T-helper 1 cell treated with Interleukin-12 subunit alpha and Interleukin-12 subunit beta and Interleukin-4 antibody, amounts not matched to agents 30 μg/mL and 1 μg/mL, for 36 hours (primary cell): ENCODE measurements at regions not wholly inside any gene's neighbourhood (a gene's known extent, or its start where the extent isn't known, plus 50 kb on each side); places are given as distances from the start of the nearest gene placed in this dataset.

Experiments
- H3K27ac Mint-ChIP-seq: one replicate; pipeline ENCODE4 v1.8.0; 2021; ENCODE audit warnings: mild to moderate bottlenecking, mixed read lengths
- H3K27me3 Mint-ChIP-seq: one replicate; pipeline ENCODE4 v1.8.0; 2021; ENCODE audit warnings: low read depth, mixed read lengths
- H3K36me3 Mint-ChIP-seq: one replicate; pipeline ENCODE4 v1.8.0; 2021; ENCODE audit warnings: low read depth, mixed read lengths
- H3K4me1 Mint-ChIP-seq: one replicate; pipeline ENCODE4 v1.8.0; 2021; ENCODE audit warnings: low read depth, mixed read lengths
- H3K4me3 Mint-ChIP-seq: one replicate; pipeline ENCODE4 v1.8.0; 2021; ENCODE audit warnings: mild to moderate bottlenecking, moderate library complexity, mixed read lengths
- H3K9me3 Mint-ChIP-seq: one replicate; pipeline ENCODE4 v1.8.0; 2021; ENCODE audit warnings: mixed read lengths

- H3K27ac Mint-ChIP-seq: no peak overlapping the region
- H3K9me3 Mint-ChIP-seq: no peaks in the 10 kb centered on the region
- no peak overlapping the region for H3K4me3 Mint-ChIP-seq
- H3K36me3 Mint-ChIP-seq: no peaks in the 10 kb centered on the region
- no peaks in the 10 kb centered on the region for H3K4me1 Mint-ChIP-seq
- H3K27me3 Mint-ChIP-seq: peaks cover 5% of the 10 kb centered on the region
Observed at GRCh38 chr13:91174886-91175501, 172.5 kb upstream of the MIR17HG start.

- Mint-ChIP-seq H3K9me3 (no peaks in the 10 kb centered on the region), H3K4me3 (no peak overlapping the region), H3K27ac (no peak overlapping the region), H3K4me1 (no peaks in the 10 kb centered on the region), H3K36me3 (no peaks in the 10 kb centered on the region), H3K27me3 (peaks cover 5% of the 10 kb centered on the region)
Observed at GRCh38 chr13:91178099-91178498, 169.4 kb upstream of the MIR17HG start.

- no peaks in the 10 kb centered on the region for H3K36me3 Mint-ChIP-seq
- H3K27me3 Mint-ChIP-seq: no peaks in the 10 kb centered on the region
- no peaks in the 10 kb centered on the region for H3K4me1 Mint-ChIP-seq
- no peak overlapping the region for H3K27ac Mint-ChIP-seq
- no peak overlapping the region for H3K4me3 Mint-ChIP-seq
- no peaks in the 10 kb centered on the region for H3K9me3 Mint-ChIP-seq
Observed at GRCh38 chr13:91181892-91182291, 165.6 kb upstream of the MIR17HG start.

GRCh38 chr13:91184244-91184926, 163.1 kb upstream of the MIR17HG start:
- Mint-ChIP-seq H3K36me3 (no peaks in the 10 kb centered on the region), H3K27me3 (no peaks in the 10 kb centered on the region), H3K9me3 (no peaks in the 10 kb centered on the region), H3K27ac (no peak overlapping the region), H3K4me3 (no peak overlapping the region), H3K4me1 (no peaks in the 10 kb centered on the region)

- Mint-ChIP-seq H3K4me1 (no peaks in the 10 kb centered on the region), H3K27ac (no peak overlapping the region), H3K27me3 (no peaks in the 10 kb centered on the region), H3K36me3 (no peaks in the 10 kb centered on the region), H3K9me3 (no peaks in the 10 kb centered on the region), H3K4me3 (no peak overlapping the region)
Observed at GRCh38 chr13:91185294-91185863, 162.1 kb upstream of the MIR17HG start.

- no peaks in the 10 kb centered on the region for H3K9me3 Mint-ChIP-seq
- no peaks in the 10 kb centered on the region for H3K4me1 Mint-ChIP-seq
- no peaks in the 10 kb centered on the region for H3K36me3 Mint-ChIP-seq
- no peaks in the 10 kb centered on the region for H3K27me3 Mint-ChIP-seq
- no peak overlapping the region for H3K4me3 Mint-ChIP-seq
- no peak overlapping the region for H3K27ac Mint-ChIP-seq
Observed at GRCh38 chr13:91187522-91187921, 160.0 kb upstream of the MIR17HG start.

GRCh38 chr13:91189506-91189905, 158.0 kb upstream of the MIR17HG start:
- no peaks in the 10 kb centered on the region for H3K4me1 Mint-ChIP-seq
- H3K27me3 Mint-ChIP-seq: no peaks in the 10 kb centered on the region
- H3K9me3 Mint-ChIP-seq: no peaks in the 10 kb centered on the region
- H3K4me3 Mint-ChIP-seq: no peak overlapping the region
- no peak overlapping the region for H3K27ac Mint-ChIP-seq
- H3K36me3 Mint-ChIP-seq: no peaks in the 10 kb centered on the region

- no peaks in the 10 kb centered on the region for H3K36me3 Mint-ChIP-seq
- no peak overlapping the region for H3K27ac Mint-ChIP-seq
- no peaks in the 10 kb centered on the region for H3K4me1 Mint-ChIP-seq
- H3K4me3 Mint-ChIP-seq: no peak overlapping the region
- H3K9me3 Mint-ChIP-seq: no peaks in the 10 kb centered on the region
- no peaks in the 10 kb centered on the region for H3K27me3 Mint-ChIP-seq
Observed at GRCh38 chr13:91193358-91193757, 154.1 kb upstream of the MIR17HG start.

GRCh38 chr13:91195789-91196188, 151.7 kb upstream of the MIR17HG start:
- H3K27ac Mint-ChIP-seq: no peak overlapping the region
- no peak overlapping the region for H3K4me3 Mint-ChIP-seq
- H3K4me1 Mint-ChIP-seq: no peaks in the 10 kb centered on the region

GRCh38 chr13:91196958-91197357, 150.5 kb upstream of the MIR17HG start:
- Mint-ChIP-seq H3K4me1 (no peaks in the 10 kb centered on the region), H3K36me3 (no peaks in the 10 kb centered on the region), H3K27me3 (no peaks in the 10 kb centered on the region), H3K4me3 (no peak overlapping the region), H3K27ac (no peak overlapping the region), H3K9me3 (no peaks in the 10 kb centered on the region)

More at GRCh38 chr13:91195789-91196188, 151.7 kb upstream of the MIR17HG start:
- Mint-ChIP-seq H3K27me3 (no peaks in the 10 kb centered on the region), H3K9me3 (no peaks in the 10 kb centered on the region), H3K36me3 (no peaks in the 10 kb centered on the region)

- Mint-ChIP-seq H3K27ac (no peak overlapping the region), H3K36me3 (no peaks in the 10 kb centered on the region), H3K9me3 (no peaks in the 10 kb centered on the region), H3K4me3 (no peak overlapping the region), H3K27me3 (no peaks in the 10 kb centered on the region), H3K4me1 (no peaks in the 10 kb centered on the region)
Observed at GRCh38 chr13:91199866-91200265, 147.6 kb upstream of the MIR17HG start.

- H3K4me3 Mint-ChIP-seq: no peak overlapping the region
- H3K27me3 Mint-ChIP-seq: no peaks in the 10 kb centered on the region
- no peaks in the 10 kb centered on the region for H3K9me3 Mint-ChIP-seq
- no peaks in the 10 kb centered on the region for H3K4me1 Mint-ChIP-seq
- no peak overlapping the region for H3K27ac Mint-ChIP-seq
- H3K36me3 Mint-ChIP-seq: no peaks in the 10 kb centered on the region
Observed at GRCh38 chr13:91200486-91200885, 147.0 kb upstream of the MIR17HG start.

GRCh38 chr13:91203430-91203829, 144.1 kb upstream of the MIR17HG start:
- Mint-ChIP-seq H3K4me1 (no peaks in the 10 kb centered on the region), H3K9me3 (no peaks in the 10 kb centered on the region), H3K27me3 (no peaks in the 10 kb centered on the region), H3K36me3 (no peaks in the 10 kb centered on the region), H3K27ac (no peak overlapping the region), H3K4me3 (no peak overlapping the region)

- no peaks in the 10 kb centered on the region for H3K4me1 Mint-ChIP-seq
- H3K4me3 Mint-ChIP-seq: no peak overlapping the region
- H3K9me3 Mint-ChIP-seq: no peaks in the 10 kb centered on the region
- H3K36me3 Mint-ChIP-seq: no peaks in the 10 kb centered on the region
- H3K27ac Mint-ChIP-seq: no peak overlapping the region
- peaks cover 8% of the 10 kb centered on the region for H3K27me3 Mint-ChIP-seq
Observed at GRCh38 chr13:91207261-91207660, 140.2 kb upstream of the MIR17HG start.

GRCh38 chr13:91211510-91211909, 136.0 kb upstream of the MIR17HG start:
- Mint-ChIP-seq H3K4me3 (no peak overlapping the region), H3K27ac (no peak overlapping the region), H3K27me3 (peaks cover 8% of the 10 kb centered on the region), H3K9me3 (no peaks in the 10 kb centered on the region), H3K36me3 (no peaks in the 10 kb centered on the region), H3K4me1 (no peaks in the 10 kb centered on the region)
